GM23248 (cell line): ENCODE measurements at regions not wholly inside any gene's neighbourhood (a gene's known extent, or its start where the extent isn't known, plus 50 kb on each side); places are given as distances from the start of the nearest gene placed in this dataset.

Experiments used
- EZH2 ChIP-seq: fragments of 200-600 bp; sonication (generic); IDR thresholded peaks from 2 replicates; pipeline ENCODE4 v1.6.1; 2018; ENCODE audit warnings: antibody characterized with exemption, mild to moderate bottlenecking; ENCODE audit not compliant: insufficient read depth, poor library complexity, severe bottlenecking
- EZH2phosphoT487 ChIP-seq: fragments of 200-600 bp; sonication (generic); IDR thresholded peaks from 2 replicates; pipeline ENCODE4 v1.6.1; 2018; ENCODE audit warnings: antibody characterized with exemption, moderate library complexity, mild to moderate bottlenecking, low read depth; ENCODE audit not compliant: insufficient read depth

DNA sequence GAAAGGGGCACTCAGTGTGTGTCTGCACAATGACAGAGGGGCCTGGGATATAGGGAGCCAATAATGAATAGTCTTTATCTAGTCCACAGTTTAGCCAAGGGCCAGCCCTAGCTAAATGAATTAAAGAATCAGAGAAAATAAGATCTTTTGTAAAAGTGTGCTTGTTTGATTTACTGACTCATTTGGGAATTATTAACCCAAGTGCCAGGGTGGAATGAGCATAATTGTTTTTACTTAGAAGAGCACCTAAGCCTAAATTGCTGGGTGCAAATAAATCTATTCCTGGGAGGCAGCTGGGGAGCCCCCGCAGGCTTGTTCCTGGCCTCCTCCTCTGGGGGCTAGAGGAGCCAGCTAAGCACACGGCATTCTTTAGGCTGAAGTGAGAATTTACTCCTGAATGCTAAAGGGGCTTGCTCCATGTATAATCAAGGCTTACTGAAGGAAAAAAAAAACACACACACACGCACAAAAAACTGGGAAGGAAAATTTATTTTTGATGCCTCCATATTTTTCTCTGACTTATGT, 405.3 kb upstream of the SUCLG2 start:
- TF ChIP-seq EZH2: no peak
- no peak for TF ChIP-seq EZH2phosphoT487
